CD8-positive, alpha-beta memory T cell (primary cell): ENCODE measurements at regions not wholly inside any gene's neighbourhood (a gene's known extent, or its start where the extent isn't known, plus 50 kb on each side); places are given as distances from the start of the nearest gene placed in this dataset.

ENCODE experiments used
- CTCF ChIA-PET: fragments of 350-600 bp; sonication (Branson Sonifier 250); formaldehyde crosslinking; loops from one replicate; lab custom pipeline; 2021; ENCODE audit warnings: antibody characterized with exemption; lab: Charles Lee
- POLR2A ChIA-PET: fragments of 350-600 bp; sonication (Branson Sonifier 250); formaldehyde crosslinking; loops from one replicate; lab custom pipeline; 2021; ENCODE audit warnings: antibody characterized with exemption; lab: Charles Lee
- DNase-seq, 5 donors: peaks; one replicate each; pipeline versions ENCODE4 v3.0.0 to v3.0.0-alpha.2; 2020 to 2022; ENCODE audit warnings: mixed read lengths in 1 of 5
- H3K27ac ChIP-seq: one replicate; pipeline ENCODE4 v1.7.0; 2013; ENCODE audit warnings: low read depth, mild to moderate bottlenecking, low read length, moderate library complexity
- H3K27me3 ChIP-seq: 2 replicates; pipeline ENCODE4 v1.7.0; 2013; ENCODE audit warnings: low read length, mild to moderate bottlenecking; ENCODE audit not compliant: insufficient read depth, poor library complexity, severe bottlenecking
- H3K36me3 ChIP-seq: 2 replicates; pipeline ENCODE4 v1.7.0; 2013; ENCODE audit warnings: mild to moderate bottlenecking, low read length, moderate library complexity; ENCODE audit not compliant: insufficient read depth
- H3K4me1 ChIP-seq: 2 replicates; pipeline ENCODE4 v1.7.0; 2013; ENCODE audit warnings: mild to moderate bottlenecking, low read length, moderate library complexity; ENCODE audit not compliant: insufficient read depth
- H3K4me3 ChIP-seq: 2 replicates; pipeline ENCODE4 v1.7.0; 2013; ENCODE audit warnings: mild to moderate bottlenecking, low read length
- H3K9me3 ChIP-seq: 2 replicates; pipeline ENCODE4 v1.7.0; 2013; ENCODE audit warnings: mild to moderate bottlenecking, low read length
- H3K27ac Mint-ChIP-seq, 8 donors: one replicate each; pipeline ENCODE4 v1.8.0; 2020 to 2021; ENCODE audit warnings: mixed read lengths in 8 of 8, mild to moderate bottlenecking in 6 of 8, inconsistent platforms in 3 of 8, moderate library complexity in 3 of 8
- H3K27me3 Mint-ChIP-seq, 2 donors: one replicate each; pipeline ENCODE4 v1.8.0; 2020 to 2021; ENCODE audit warnings: mixed read lengths in 2 of 2, mild to moderate bottlenecking in 1 of 2, moderate library complexity in 1 of 2
- H3K36me3 Mint-ChIP-seq, 3 donors: one replicate each; pipeline ENCODE4 v1.8.0; 2020 to 2021; ENCODE audit warnings: mixed read lengths in 3 of 3, inconsistent platforms in 1 of 3, mild to moderate bottlenecking in 1 of 3
- H3K4me1 Mint-ChIP-seq, 3 donors: one replicate each; pipeline ENCODE4 v1.8.0; 2020 to 2021; ENCODE audit warnings: mixed read lengths in 3 of 3, inconsistent platforms in 1 of 3, mild to moderate bottlenecking in 1 of 3
- H3K4me3 Mint-ChIP-seq, 7 donors: one replicate each; pipeline ENCODE4 v1.8.0; 2020 to 2021; ENCODE audit warnings: mixed read lengths in 7 of 7, mild to moderate bottlenecking in 6 of 7, moderate library complexity in 4 of 7, inconsistent platforms in 2 of 7
- H3K9me3 Mint-ChIP-seq, 5 donors: one replicate each; pipeline ENCODE4 v1.8.0; 2020 to 2022; ENCODE audit warnings: mixed read lengths in 5 of 5, mild to moderate bottlenecking in 3 of 5, moderate library complexity in 2 of 5, inconsistent platforms in 1 of 5

DNA sequence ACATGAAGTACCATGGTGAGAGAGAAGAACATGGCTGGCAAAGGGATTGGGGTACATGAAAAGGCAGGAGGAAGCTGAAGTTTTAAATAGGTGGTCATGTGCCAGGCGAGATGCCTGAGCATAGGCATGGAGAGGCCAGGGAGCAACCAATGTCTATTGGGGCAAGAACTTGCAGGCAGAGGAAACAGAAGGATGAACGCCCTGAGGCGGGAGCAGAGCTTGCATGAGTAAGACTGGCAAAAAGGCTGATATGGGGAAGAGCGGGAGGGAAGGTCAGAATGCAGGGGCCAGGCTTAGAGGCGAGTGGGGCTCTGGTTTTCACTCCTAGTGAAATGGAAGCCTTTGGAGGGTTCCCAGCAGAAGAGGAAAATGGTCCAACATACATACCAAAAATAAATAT is 52.5 kb upstream of the VSTM5 start:
- no peak overlapping the region for H3K27ac ChIP-seq
- no peaks in the 10 kb centered on the region for H3K27me3 ChIP-seq
- H3K36me3 Mint-ChIP-seq = peaks cover 0 to 1% (median 0%) of the 10 kb centered on the region in 3 donors
- DNase-seq = no peak
- no peaks in the 10 kb centered on the region for H3K4me1 ChIP-seq
- no peaks in the 10 kb centered on the region for H3K9me3 ChIP-seq
- no peak overlapping the region for H3K4me3 Mint-ChIP-seq
- H3K4me1 Mint-ChIP-seq = no peaks in the 10 kb centered on the region
- no peaks in the 10 kb centered on the region for H3K9me3 Mint-ChIP-seq
- CTCF ChIA-PET = no interaction called here
- H3K27me3 Mint-ChIP-seq = peaks cover 9 to 27% of the 10 kb centered on the region in 2 donors
- no peak overlapping the region for H3K4me3 ChIP-seq
- H3K36me3 ChIP-seq = no peaks in the 10 kb centered on the region
- POLR2A ChIA-PET = no interaction called here
- no peak overlapping the region for H3K27ac Mint-ChIP-seq

DNA sequence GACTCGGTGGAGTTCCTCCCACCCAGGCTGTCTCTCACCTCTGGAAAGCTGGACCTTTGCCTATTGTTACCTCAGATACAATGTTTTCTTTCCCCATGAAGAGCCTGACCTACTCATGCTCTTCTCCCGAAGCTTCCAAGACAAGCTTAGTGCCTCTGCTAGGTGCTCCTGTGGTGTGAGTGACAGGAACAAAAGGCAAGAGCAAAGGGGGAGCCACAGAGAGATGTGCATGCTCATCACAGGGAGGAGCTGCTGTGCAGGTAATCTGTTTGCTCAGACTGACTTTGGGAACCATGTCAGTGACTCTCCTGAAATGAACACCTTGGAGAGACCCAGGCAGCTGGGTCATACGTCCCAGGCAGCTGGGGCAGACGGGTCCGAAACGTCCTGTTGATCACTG is 53.6 kb upstream of the VSTM5 start:
- Histone ChIP-seq H3K4me3 (no peak overlapping the region), H3K27me3 (no peaks in the 10 kb centered on the region), H3K36me3 (no peaks in the 10 kb centered on the region), H3K4me1 (no peaks in the 10 kb centered on the region), H3K9me3 (no peaks in the 10 kb centered on the region), H3K27ac (no peak overlapping the region)
- no peak for DNase-seq
- POLR2A ChIA-PET = no interaction called here
- Mint-ChIP-seq H3K27me3 (peaks cover 9 to 19% of the 10 kb centered on the region in 2 donors), H3K4me1 (no peaks in the 10 kb centered on the region), H3K4me3 (no peak overlapping the region), H3K9me3 (no peaks in the 10 kb centered on the region), H3K27ac (no peak overlapping the region), H3K36me3 (peaks cover 0 to 1% (median 0%) of the 10 kb centered on the region in 3 donors)
- CTCF ChIA-PET = no interaction called here

DNA sequence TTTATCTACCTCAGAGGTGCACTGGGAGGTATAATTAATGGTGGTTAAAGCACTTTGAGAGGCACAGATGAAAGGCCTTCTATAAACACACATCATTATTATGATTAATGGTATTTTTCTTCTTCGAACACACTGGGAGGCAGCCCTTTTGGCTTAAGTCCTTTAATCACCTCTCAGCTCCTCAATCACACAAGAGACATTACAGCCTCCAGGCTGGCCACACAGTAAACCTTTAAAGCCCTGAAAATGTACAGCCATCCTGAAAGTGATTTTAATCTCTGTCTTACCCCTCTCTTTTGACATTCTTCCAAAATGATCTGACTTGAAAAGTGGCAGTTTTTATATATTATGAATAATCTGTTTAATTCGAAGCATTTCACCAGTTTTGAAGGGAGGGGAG is 54.3 kb upstream of the VSTM5 start:
- Mint-ChIP-seq H3K36me3 (peaks cover 0 to 1% (median 0%) of the 10 kb centered on the region in 3 donors), H3K4me1 (no peaks in the 10 kb centered on the region), H3K27ac (no peak overlapping the region), H3K27me3 (peaks cover 9 to 12% of the 10 kb centered on the region in 2 donors), H3K4me3 (no peak overlapping the region), H3K9me3 (no peaks in the 10 kb centered on the region)
- ChIA-PET CTCF (no interaction called here), POLR2A (no interaction called here)
- Histone ChIP-seq H3K4me3 (no peak overlapping the region), H3K27me3 (no peaks in the 10 kb centered on the region), H3K27ac (no peak overlapping the region), H3K4me1 (no peaks in the 10 kb centered on the region), H3K9me3 (no peaks in the 10 kb centered on the region), H3K36me3 (no peaks in the 10 kb centered on the region)
- no peak for DNase-seq

DNA sequence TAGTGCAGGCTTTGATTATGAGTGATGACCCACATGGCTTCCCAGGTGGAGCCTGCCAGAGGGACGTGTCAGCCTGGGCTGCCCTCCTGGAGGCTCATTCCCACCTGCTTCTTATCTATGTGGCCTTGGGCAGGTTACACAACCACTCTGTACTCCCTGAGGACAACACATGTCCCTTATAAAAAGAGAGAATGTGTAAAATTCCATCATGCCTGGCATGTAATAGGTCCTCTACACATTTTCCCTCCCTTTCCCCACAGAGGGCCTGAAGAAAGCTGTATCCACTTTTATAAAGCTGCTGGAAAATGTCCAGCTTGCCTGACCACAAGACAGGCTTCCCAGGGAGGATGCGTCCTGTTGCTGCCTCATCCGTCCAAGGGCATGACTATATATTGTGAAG is 55.0 kb upstream of the VSTM5 start:
- CTCF ChIA-PET = no interaction called here
- Mint-ChIP-seq H3K27ac (no peak overlapping the region), H3K36me3 (peaks cover 0 to 1% (median 0%) of the 10 kb centered on the region in 3 donors), H3K27me3 (peaks cover 9 to 12% of the 10 kb centered on the region in 2 donors), H3K4me3 (no peak overlapping the region), H3K9me3 (no peaks in the 10 kb centered on the region), H3K4me1 (no peaks in the 10 kb centered on the region)
- no peaks in the 10 kb centered on the region for H3K9me3 ChIP-seq
- no peaks in the 10 kb centered on the region for H3K27me3 ChIP-seq
- H3K4me1 ChIP-seq = no peaks in the 10 kb centered on the region
- H3K36me3 ChIP-seq = no peaks in the 10 kb centered on the region
- POLR2A ChIA-PET = no interaction called here
- DNase-seq = no peak
- no peak overlapping the region for H3K4me3 ChIP-seq
- no peak overlapping the region for H3K27ac ChIP-seq

DNA sequence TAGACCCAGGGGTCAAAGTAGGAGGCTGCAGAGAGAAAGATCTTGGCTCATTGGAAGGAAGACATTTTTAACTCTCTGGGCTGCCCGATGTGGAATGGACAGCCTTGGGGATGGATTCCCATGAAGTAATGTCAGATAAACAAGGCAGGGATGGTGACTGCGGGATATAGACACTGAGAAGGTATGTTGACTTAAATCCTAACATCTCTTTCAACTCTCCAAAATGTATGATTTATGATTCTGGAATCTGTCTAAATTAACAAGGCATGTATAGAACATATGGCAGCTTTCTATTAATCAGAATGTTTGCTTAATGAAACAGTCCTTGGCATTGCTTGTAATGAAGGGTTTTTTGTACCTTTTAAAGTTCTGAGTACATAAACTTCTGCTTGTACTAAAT is 56.1 kb upstream of the VSTM5 start:
- no peak overlapping the region for H3K4me3 Mint-ChIP-seq
- Histone ChIP-seq H3K36me3 (no peaks in the 10 kb centered on the region), H3K27me3 (no peaks in the 10 kb centered on the region), H3K4me1 (no peaks in the 10 kb centered on the region), H3K4me3 (no peak overlapping the region), H3K9me3 (no peaks in the 10 kb centered on the region), H3K27ac (no peak overlapping the region)
- peaks cover 0 to 1% (median 0%) of the 10 kb centered on the region in 3 donors for H3K36me3 Mint-ChIP-seq
- no peak for DNase-seq
- H3K4me1 Mint-ChIP-seq = no peaks in the 10 kb centered on the region
- CTCF ChIA-PET = no interaction called here
- H3K27me3 Mint-ChIP-seq = peaks cover 4 to 9% of the 10 kb centered on the region in 2 donors
- H3K27ac Mint-ChIP-seq = no peak overlapping the region
- POLR2A ChIA-PET = no interaction called here
- H3K9me3 Mint-ChIP-seq = no peaks in the 10 kb centered on the region

DNA sequence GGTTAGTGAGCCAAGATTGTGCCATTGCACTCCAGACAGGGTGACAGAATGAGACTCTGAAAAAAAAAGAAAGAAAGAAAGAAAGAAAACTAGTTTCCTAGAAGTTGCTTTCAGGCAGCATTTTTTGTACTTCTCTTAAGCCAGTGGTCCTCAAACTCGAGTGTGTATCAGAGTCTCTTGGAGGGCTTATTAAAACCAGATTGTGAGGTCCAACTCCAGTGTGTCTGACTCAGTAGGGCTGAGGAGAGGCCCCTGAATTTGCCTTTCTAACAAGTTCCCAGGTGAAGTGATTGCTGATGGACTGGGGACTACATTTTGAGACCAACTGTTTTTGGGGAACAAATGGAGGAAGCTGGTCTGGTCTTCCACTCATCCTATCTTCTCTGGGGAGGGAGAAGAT is 57.5 kb upstream of the VSTM5 start:
- no peaks in the 10 kb centered on the region for H3K27me3 ChIP-seq
- H3K36me3 Mint-ChIP-seq = peaks cover 0 to 1% (median 0%) of the 10 kb centered on the region in 3 donors
- CTCF ChIA-PET = no interaction called here

DNA sequence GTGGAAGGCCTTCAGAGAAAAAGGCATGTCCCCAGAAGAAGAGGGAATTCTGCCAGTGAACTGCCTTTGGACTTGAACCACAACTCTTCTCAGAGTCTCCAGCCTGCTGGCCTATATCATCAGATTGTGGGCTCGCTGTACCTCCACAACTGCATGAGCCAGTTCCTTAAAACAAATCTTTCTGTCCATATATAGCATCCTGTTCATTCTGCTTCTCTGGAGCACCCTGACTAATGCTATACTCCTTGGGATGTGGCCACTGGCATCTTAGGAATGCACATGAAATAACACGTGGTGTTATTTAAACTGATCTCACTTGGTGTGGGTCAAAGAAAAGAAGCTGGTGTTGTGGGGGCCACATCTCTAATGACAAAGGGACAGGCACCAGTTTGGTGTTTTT is 58.3 kb upstream of the VSTM5 start:
- CTCF ChIA-PET = no interaction called here

More for the DNA sequence above, 57.5 kb upstream of the VSTM5 start:
- Mint-ChIP-seq H3K4me1 (no peaks in the 10 kb centered on the region), H3K9me3 (no peaks in the 10 kb centered on the region), H3K4me3 (no peak overlapping the region), H3K27ac (no peak overlapping the region), H3K27me3 (peaks cover 4 to 8% of the 10 kb centered on the region in 2 donors)
- Histone ChIP-seq H3K36me3 (no peaks in the 10 kb centered on the region), H3K4me1 (no peaks in the 10 kb centered on the region), H3K9me3 (no peaks in the 10 kb centered on the region), H3K4me3 (no peak overlapping the region), H3K27ac (no peak overlapping the region)
- POLR2A ChIA-PET = no interaction called here
- no peak for DNase-seq

DNA sequence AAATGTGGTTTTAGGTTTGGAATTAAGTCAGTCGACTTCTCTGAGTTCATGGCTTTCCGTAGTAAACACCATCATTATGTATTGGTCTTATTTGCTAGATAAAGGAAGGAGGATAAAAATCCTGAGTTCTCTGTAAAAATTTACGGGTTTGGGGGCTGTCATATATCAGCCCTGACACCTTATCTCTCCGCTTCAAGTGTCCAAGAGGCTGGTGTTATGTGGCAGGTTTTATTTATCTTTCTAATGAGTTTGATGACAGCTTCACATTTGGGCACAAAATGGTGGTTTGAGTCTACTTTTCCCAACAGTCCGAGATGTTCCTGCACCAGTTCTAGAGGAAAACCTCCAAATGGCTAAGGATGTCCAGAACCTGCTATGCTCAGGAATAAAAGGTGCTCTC is 67.3 kb upstream of the VSTM5 start:
- H3K36me3 ChIP-seq = no peaks in the 10 kb centered on the region
- no peak overlapping the region for H3K4me3 ChIP-seq
- Mint-ChIP-seq H3K36me3 (no peaks in the 10 kb centered on the region), H3K27me3 (peaks cover 13 to 51% of the 10 kb centered on the region in 2 donors), H3K4me3 (no peak overlapping the region), H3K4me1 (no peaks in the 10 kb centered on the region), H3K9me3 (peaks cover 0 to 6% (median 2%) of the 10 kb centered on the region in 5 donors), H3K27ac (no peak overlapping the region)
- H3K9me3 ChIP-seq = no peaks in the 10 kb centered on the region
- no peaks in the 10 kb centered on the region for H3K27me3 ChIP-seq
- no peak for DNase-seq
- no peaks in the 10 kb centered on the region for H3K4me1 ChIP-seq
- ChIA-PET POLR2A (no interaction called here), CTCF (no interaction called here)
- no peak overlapping the region for H3K27ac ChIP-seq

More for the DNA sequence above, 58.3 kb upstream of the VSTM5 start:
- H3K9me3 ChIP-seq = no peaks in the 10 kb centered on the region
- Mint-ChIP-seq H3K27ac (no peak overlapping the region), H3K4me1 (no peaks in the 10 kb centered on the region), H3K27me3 (peaks cover 3 to 6% of the 10 kb centered on the region in 2 donors), H3K9me3 (no peaks in the 10 kb centered on the region), H3K36me3 (peaks cover 0 to 1% (median 0%) of the 10 kb centered on the region in 3 donors), H3K4me3 (no peak overlapping the region)
- POLR2A ChIA-PET = no interaction called here
- no peak for DNase-seq
- H3K36me3 ChIP-seq = no peaks in the 10 kb centered on the region
- no peak overlapping the region for H3K4me3 ChIP-seq
- no peak overlapping the region for H3K27ac ChIP-seq
- H3K27me3 ChIP-seq = no peaks in the 10 kb centered on the region
- H3K4me1 ChIP-seq = no peaks in the 10 kb centered on the region
